CD8-positive, alpha-beta memory T cell (primary cell): ENCODE measurements at regions not wholly inside any gene's neighbourhood (a gene's known extent, or its start where the extent isn't known, plus 50 kb on each side); places are given as distances from the start of the nearest gene placed in this dataset.
"Not testable (repeated sequence)": the region's sequence is repeated elsewhere in the genome, so short reads cannot be mapped to it uniquely, and the experiment has no call there.

Experiments used
- CTCF ChIA-PET: fragments of 350-600 bp; sonication (Branson Sonifier 250); formaldehyde crosslinking; loops from one replicate; lab custom pipeline; 2021; ENCODE audit warnings: antibody characterized with exemption; lab: Charles Lee
- POLR2A ChIA-PET: fragments of 350-600 bp; sonication (Branson Sonifier 250); formaldehyde crosslinking; loops from one replicate; lab custom pipeline; 2021; ENCODE audit warnings: antibody characterized with exemption; lab: Charles Lee
- DNase-seq, 5 donors: peaks; one replicate each; pipeline versions ENCODE4 v3.0.0 to v3.0.0-alpha.2; 2020 to 2022; ENCODE audit warnings: mixed read lengths in 1 of 5
- H3K27ac ChIP-seq: one replicate; pipeline ENCODE4 v1.7.0; 2013; ENCODE audit warnings: low read depth, mild to moderate bottlenecking, low read length, moderate library complexity
- H3K27me3 ChIP-seq: 2 replicates; pipeline ENCODE4 v1.7.0; 2013; ENCODE audit warnings: low read length, mild to moderate bottlenecking; ENCODE audit not compliant: insufficient read depth, poor library complexity, severe bottlenecking
- H3K36me3 ChIP-seq: 2 replicates; pipeline ENCODE4 v1.7.0; 2013; ENCODE audit warnings: mild to moderate bottlenecking, low read length, moderate library complexity; ENCODE audit not compliant: insufficient read depth
- H3K4me1 ChIP-seq: 2 replicates; pipeline ENCODE4 v1.7.0; 2013; ENCODE audit warnings: mild to moderate bottlenecking, low read length, moderate library complexity; ENCODE audit not compliant: insufficient read depth
- H3K4me3 ChIP-seq: 2 replicates; pipeline ENCODE4 v1.7.0; 2013; ENCODE audit warnings: mild to moderate bottlenecking, low read length
- H3K9me3 ChIP-seq: 2 replicates; pipeline ENCODE4 v1.7.0; 2013; ENCODE audit warnings: mild to moderate bottlenecking, low read length
- H3K27ac Mint-ChIP-seq, 8 donors: one replicate each; pipeline ENCODE4 v1.8.0; 2020 to 2021; ENCODE audit warnings: mixed read lengths in 8 of 8, mild to moderate bottlenecking in 6 of 8, inconsistent platforms in 3 of 8, moderate library complexity in 3 of 8
- H3K27me3 Mint-ChIP-seq, 2 donors: one replicate each; pipeline ENCODE4 v1.8.0; 2020 to 2021; ENCODE audit warnings: mixed read lengths in 2 of 2, mild to moderate bottlenecking in 1 of 2, moderate library complexity in 1 of 2
- H3K36me3 Mint-ChIP-seq, 3 donors: one replicate each; pipeline ENCODE4 v1.8.0; 2020 to 2021; ENCODE audit warnings: mixed read lengths in 3 of 3, inconsistent platforms in 1 of 3, mild to moderate bottlenecking in 1 of 3
- H3K4me1 Mint-ChIP-seq, 3 donors: one replicate each; pipeline ENCODE4 v1.8.0; 2020 to 2021; ENCODE audit warnings: mixed read lengths in 3 of 3, inconsistent platforms in 1 of 3, mild to moderate bottlenecking in 1 of 3
- H3K4me3 Mint-ChIP-seq, 7 donors: one replicate each; pipeline ENCODE4 v1.8.0; 2020 to 2021; ENCODE audit warnings: mixed read lengths in 7 of 7, mild to moderate bottlenecking in 6 of 7, moderate library complexity in 4 of 7, inconsistent platforms in 2 of 7
- H3K9me3 Mint-ChIP-seq, 5 donors: one replicate each; pipeline ENCODE4 v1.8.0; 2020 to 2022; ENCODE audit warnings: mixed read lengths in 5 of 5, mild to moderate bottlenecking in 3 of 5, moderate library complexity in 2 of 5, inconsistent platforms in 1 of 5

DNA sequence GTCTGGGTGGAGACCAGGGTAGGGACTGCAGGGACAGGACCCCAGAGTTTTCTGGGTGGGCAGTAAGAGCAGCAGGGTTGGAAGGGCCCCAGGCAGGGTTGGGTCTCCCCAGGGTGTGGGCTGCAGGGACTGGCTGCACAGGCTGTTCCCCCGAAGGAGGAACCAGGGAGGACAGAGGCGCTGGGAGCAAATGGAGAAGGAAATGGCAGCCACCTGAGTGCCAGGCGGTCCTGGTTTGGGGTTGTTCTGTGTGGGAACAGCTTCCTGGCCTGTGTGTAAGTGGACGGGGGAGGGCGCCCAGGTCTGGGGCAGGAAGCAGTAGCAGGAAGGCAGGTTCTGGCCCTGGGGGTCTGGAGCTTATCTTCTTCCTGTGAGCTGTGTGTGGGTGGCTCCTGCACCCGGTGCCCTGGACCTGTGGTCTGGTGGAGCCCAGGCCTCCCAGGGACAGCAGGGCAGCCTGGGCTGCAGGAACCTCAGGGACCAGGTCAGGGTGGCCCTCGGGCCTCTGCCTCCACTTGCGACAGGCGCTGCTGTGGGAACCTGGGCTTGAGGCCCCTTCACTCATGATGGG, 372.8 kb downstream of the TMEM121 start:
- no peaks in the 10 kb centered on the region for H3K9me3 Mint-ChIP-seq
- no peak overlapping the region for H3K4me3 Mint-ChIP-seq
- H3K4me1 Mint-ChIP-seq: peaks cover 0 to 12% (median 7%) of the 10 kb centered on the region in 3 donors
- no peaks in the 10 kb centered on the region for H3K27me3 ChIP-seq
- H3K4me1 ChIP-seq: no peaks in the 10 kb centered on the region
- H3K27ac ChIP-seq: no peak overlapping the region
- H3K36me3 Mint-ChIP-seq: no peaks in the 10 kb centered on the region
- ChIA-PET POLR2A (no interaction called here), CTCF (no interaction called here)
- no peak overlapping the region for H3K4me3 ChIP-seq
- peaks cover 0 to 2% of the 10 kb centered on the region in 2 donors for H3K27me3 Mint-ChIP-seq
- no peaks in the 10 kb centered on the region for H3K9me3 ChIP-seq
- peak overlapping the region in 1 of 8 donors; percentile 14 for H3K27ac Mint-ChIP-seq
- H3K36me3 ChIP-seq: no peaks in the 10 kb centered on the region
- DNase-seq: peak in 1 of 5 donors; percentile 8

DNA sequence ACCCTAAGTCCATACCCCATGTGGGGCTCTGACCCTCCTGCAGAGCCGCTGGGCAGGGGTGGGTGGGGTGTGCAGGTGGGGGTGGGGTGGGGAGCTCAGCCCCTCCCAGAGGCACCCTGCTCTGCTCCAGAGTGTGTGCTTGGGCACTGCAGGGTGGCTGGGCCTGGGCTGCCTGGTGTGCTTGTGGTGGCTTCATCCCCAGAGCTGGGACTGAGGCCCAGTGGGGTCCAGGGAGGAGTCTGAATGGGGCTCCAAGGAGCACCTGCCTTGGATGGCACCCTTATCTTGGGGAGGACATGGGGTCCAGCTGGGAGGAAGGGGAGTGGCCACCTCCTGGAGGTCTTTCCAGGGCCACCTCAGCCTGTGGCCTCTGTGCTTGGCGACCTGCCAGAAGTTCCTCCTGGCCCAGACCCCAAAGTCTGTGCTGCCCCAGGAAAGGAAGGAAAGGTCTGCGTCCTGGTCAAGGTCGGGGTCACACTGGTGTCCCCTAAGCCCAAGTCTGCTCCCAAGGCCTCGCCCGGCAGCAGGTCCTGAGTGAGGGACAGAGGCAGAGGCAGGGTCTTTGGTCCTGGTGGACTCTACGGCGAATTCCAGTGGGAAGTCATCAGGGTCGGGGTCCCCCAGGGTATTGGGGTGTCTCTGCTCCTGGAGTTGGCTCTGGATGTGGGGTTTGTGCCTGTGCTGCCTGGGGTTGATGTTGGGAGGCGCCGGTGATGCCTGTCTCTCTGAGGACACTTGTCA, 373.4 kb downstream of the TMEM121 start:
- peak in 1 of 5 donors; percentile 36 for DNase-seq
- H3K36me3 ChIP-seq: no peaks in the 10 kb centered on the region
- H3K4me3 ChIP-seq: no peak overlapping the region
- H3K27me3 ChIP-seq: no peaks in the 10 kb centered on the region
- Mint-ChIP-seq H3K27ac (no peak overlapping the region), H3K36me3 (no peaks in the 10 kb centered on the region), H3K4me1 (peaks cover 0 to 12% (median 7%) of the 10 kb centered on the region in 3 donors), H3K9me3 (no peaks in the 10 kb centered on the region), H3K4me3 (no peak overlapping the region), H3K27me3 (peaks cover 0 to 2% of the 10 kb centered on the region in 2 donors)
- no peak overlapping the region for H3K27ac ChIP-seq
- H3K4me1 ChIP-seq: no peaks in the 10 kb centered on the region
- POLR2A ChIA-PET: no interaction called here
- H3K9me3 ChIP-seq: no peaks in the 10 kb centered on the region
- CTCF ChIA-PET: no interaction called here

DNA sequence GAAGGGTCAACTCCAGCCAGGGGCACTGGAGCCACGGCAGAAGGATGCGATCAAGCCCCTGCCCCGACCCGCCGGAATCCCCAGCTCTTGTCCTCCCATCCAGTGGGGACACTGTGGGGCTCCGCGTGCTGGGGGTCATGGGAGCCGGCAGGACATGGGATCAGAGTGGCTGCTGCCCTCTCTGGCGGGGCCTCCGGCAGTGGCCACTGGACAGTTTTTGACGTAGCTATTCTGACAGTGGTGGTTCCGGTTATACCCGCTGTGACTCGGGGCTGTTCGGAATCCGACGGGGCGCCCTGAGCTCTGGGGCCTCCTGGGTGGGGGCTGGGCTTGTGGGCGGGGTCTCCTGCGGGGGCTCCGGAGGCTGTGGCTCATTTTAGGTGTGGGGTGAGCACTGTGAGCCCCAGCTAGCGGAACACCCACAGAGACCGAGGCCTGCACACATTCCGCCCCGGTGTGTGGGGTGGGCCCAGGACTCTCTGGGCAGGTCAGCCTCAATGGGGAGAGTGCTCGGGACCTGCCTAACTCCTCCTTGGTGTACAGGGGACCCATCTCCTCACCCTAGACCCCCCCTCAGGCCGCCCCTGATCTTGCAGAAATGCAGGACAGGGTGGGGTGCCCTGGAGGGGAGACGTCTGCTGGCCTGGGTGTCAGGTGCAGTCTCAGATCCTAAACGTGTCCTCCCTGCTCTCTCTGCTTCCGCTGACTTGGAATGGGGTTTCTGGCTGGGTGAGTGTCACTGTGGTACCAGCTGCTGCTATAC, 374.2 kb downstream of the TMEM121 start:
- H3K9me3 ChIP-seq: no peaks in the 10 kb centered on the region

DNA sequence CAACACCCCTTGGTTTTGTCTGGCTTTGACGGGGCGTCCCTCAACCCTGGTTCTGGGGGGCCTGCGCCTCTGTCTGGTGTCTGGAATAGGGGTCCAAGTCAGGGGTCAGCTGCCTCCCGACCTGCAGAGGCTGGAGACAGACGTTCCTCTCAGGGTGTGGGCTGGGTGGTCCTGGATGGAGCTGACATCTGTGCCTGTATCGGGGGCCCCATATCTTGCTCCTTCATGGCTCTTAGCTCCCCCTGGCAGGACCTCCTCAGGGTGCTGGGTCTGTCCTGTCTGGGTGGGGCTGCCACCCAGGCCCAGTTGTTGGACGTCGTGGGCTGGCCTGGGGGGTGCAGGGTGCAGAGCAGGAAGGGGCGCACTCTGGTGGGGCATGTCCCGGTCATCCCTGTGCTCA, 374.8 kb downstream of the TMEM121 start:
- Histone ChIP-seq H3K27me3 (no peaks in the 10 kb centered on the region), H3K36me3 (no peaks in the 10 kb centered on the region), H3K4me3 (no peak overlapping the region), H3K9me3 (no peaks in the 10 kb centered on the region), H3K27ac (no peak overlapping the region), H3K4me1 (no peaks in the 10 kb centered on the region)
- no peaks in the 10 kb centered on the region for H3K9me3 Mint-ChIP-seq
- peaks cover 2 to 3% of the 10 kb centered on the region in 2 donors for H3K27me3 Mint-ChIP-seq
- ChIA-PET CTCF (no interaction called here), POLR2A (no interaction called here)
- H3K36me3 Mint-ChIP-seq: no peaks in the 10 kb centered on the region
- peaks cover 0 to 12% (median 7%) of the 10 kb centered on the region in 3 donors for H3K4me1 Mint-ChIP-seq
- H3K27ac Mint-ChIP-seq: no peak overlapping the region
- no peak overlapping the region for H3K4me3 Mint-ChIP-seq
- no peak for DNase-seq

More for the DNA sequence above, 374.2 kb downstream of the TMEM121 start:
- Mint-ChIP-seq H3K9me3 (no peaks in the 10 kb centered on the region), H3K4me1 (peaks cover 0 to 12% (median 7%) of the 10 kb centered on the region in 3 donors), H3K4me3 (no peak overlapping the region), H3K27ac (no peak overlapping the region), H3K27me3 (peaks cover 0 to 2% of the 10 kb centered on the region in 2 donors), H3K36me3 (no peaks in the 10 kb centered on the region)
- Histone ChIP-seq H3K4me1 (no peaks in the 10 kb centered on the region), H3K36me3 (no peaks in the 10 kb centered on the region), H3K27ac (no peak overlapping the region), H3K4me3 (no peak overlapping the region), H3K27me3 (no peaks in the 10 kb centered on the region)
- CTCF ChIA-PET: no interaction called here
- DNase-seq: no peak
- POLR2A ChIA-PET: no interaction called here

DNA sequence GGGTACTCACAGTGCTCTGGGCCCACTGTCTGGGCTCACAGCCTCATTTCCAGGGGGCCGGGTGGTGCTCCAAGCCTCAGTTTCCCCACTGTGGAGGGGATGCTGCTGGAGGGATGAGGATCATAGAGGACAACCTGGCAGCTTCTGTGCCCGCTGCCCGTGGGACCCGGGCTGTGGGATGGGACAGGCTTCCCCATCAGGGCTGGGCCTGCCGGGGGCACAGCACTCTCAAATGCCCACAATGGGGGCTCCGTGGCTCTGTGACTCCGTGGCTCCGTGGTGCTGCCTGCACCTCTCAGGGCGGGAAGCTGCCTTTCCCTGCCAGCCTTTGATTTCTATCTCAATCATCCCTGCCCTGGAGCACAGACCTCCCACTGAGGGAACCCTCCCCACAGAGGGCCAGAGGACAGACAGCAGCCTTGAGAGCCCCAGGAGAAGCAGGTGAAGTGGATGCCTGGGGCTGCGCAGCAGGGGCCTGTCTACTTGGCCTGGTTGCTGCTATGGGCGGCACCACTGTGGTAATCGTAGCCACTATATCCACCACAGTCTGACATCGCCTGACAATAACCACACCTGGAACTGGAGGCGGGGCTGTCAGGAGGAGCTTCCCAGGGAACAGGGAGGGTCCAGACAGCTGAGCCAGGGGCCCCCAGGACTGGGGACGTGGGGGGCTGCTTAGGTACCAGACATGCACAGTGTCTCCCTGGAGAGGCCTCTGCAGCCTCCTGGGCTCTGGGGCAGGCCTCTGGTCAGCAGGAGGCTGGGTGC, 375.9 kb downstream of the TMEM121 start:
- POLR2A ChIA-PET: no interaction called here
- H3K4me3 ChIP-seq: no peak overlapping the region
- no peak overlapping the region for H3K27ac ChIP-seq
- Mint-ChIP-seq H3K27ac (peak overlapping the region in 1 of 8 donors; percentile 50), H3K4me3 (no peak overlapping the region), H3K9me3 (no peaks in the 10 kb centered on the region), H3K4me1 (peaks cover 0 to 2% (median 0%) of the 10 kb centered on the region in 3 donors), H3K27me3 (peaks cover 3 to 4% of the 10 kb centered on the region in 2 donors), H3K36me3 (no peaks in the 10 kb centered on the region)
- H3K9me3 ChIP-seq: no peaks in the 10 kb centered on the region
- no peaks in the 10 kb centered on the region for H3K4me1 ChIP-seq
- DNase-seq: no peak
- H3K27me3 ChIP-seq: no peaks in the 10 kb centered on the region
- no peaks in the 10 kb centered on the region for H3K36me3 ChIP-seq
- CTCF ChIA-PET: no interaction called here

DNA sequence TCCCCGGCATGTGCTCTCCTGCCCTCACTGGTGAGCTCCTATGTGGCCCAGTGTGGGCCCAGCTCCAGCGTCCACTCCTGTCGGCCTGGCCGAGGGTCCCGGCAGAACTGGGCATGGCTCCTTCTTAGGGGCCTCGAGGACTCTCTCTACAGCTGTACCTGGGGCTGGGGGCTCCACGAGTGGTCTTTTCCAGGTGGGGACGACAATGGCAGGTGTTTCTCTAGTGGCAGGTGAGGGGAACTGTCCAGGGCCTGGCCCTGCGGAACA, 376.4 kb downstream of the TMEM121 start:
- H3K36me3 ChIP-seq, H3K27ac ChIP-seq, DNase-seq, H3K27ac Mint-ChIP-seq, POLR2A ChIA-PET, H3K36me3 Mint-ChIP-seq, H3K9me3 ChIP-seq, H3K4me3 ChIP-seq, H3K4me1 ChIP-seq, H3K4me3 Mint-ChIP-seq, H3K27me3 Mint-ChIP-seq, H3K9me3 Mint-ChIP-seq, H3K27me3 ChIP-seq, CTCF ChIA-PET, H3K4me1 Mint-ChIP-seq: not testable (repeated sequence)

DNA sequence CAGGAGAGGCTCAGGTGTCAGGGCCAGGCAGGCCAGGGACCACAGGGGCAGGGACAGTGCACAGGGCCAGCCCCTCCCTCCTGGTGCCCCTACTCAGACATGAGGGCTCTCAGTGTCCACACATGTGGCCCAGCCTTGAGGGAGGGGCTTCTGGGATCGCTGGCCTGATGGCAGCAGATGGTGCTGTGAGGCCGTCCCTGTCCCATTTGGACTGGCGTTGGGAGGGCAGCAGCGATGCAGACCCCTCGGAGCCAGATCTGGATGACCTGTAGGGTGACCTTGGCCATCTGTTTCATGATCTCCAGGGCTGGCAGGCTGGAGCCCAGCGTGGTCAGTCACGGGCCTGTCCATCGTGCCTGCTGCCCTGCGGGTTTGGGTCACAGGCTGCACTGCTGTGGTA, 377.6 kb downstream of the TMEM121 start:
- no peaks in the 10 kb centered on the region for H3K4me1 ChIP-seq
- no peak overlapping the region for H3K4me3 Mint-ChIP-seq
- H3K27me3 Mint-ChIP-seq: peaks cover 3 to 4% of the 10 kb centered on the region in 2 donors
- H3K36me3 ChIP-seq: no peaks in the 10 kb centered on the region
- H3K9me3 Mint-ChIP-seq: no peaks in the 10 kb centered on the region
- no peak overlapping the region for H3K27ac ChIP-seq
- no peaks in the 10 kb centered on the region for H3K36me3 Mint-ChIP-seq
- ChIA-PET CTCF (no interaction called here), POLR2A (no interaction called here)
- no peak overlapping the region for H3K4me3 ChIP-seq
- DNase-seq: no peak
- H3K27me3 ChIP-seq: no peaks in the 10 kb centered on the region
- peak overlapping the region in 1 of 8 donors; percentile 26 for H3K27ac Mint-ChIP-seq
- no peaks in the 10 kb centered on the region for H3K9me3 ChIP-seq
- H3K4me1 Mint-ChIP-seq: peaks cover 0 to 4% (median 0%) of the 10 kb centered on the region in 3 donors

DNA sequence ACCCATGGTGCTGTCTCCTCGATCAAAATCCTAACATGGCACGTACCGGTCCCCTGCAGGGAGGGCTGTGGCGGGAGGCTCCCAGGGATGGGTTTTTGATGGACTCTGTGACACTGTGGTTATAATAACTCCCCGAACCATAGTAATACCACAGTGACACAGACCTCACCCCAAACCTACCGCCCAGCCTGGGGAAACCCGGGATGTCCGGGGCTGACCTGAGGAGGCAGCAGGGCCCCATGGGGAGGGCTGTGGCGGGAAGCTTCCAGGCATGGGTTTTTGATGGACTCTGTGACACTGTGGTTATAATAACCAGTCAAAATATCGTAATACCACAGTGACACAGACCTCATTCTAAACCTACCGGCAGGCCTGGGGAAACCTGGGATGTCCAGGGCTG, 378.0 kb downstream of the TMEM121 start:
- DNase-seq: no peak
- Histone ChIP-seq H3K36me3 (no peaks in the 10 kb centered on the region), H3K4me1 (no peaks in the 10 kb centered on the region), H3K4me3 (no peak overlapping the region), H3K9me3 (no peaks in the 10 kb centered on the region), H3K27ac (no peak overlapping the region), H3K27me3 (no peaks in the 10 kb centered on the region)
- no peaks in the 10 kb centered on the region for H3K9me3 Mint-ChIP-seq
- H3K4me1 Mint-ChIP-seq: peaks cover 0 to 4% (median 0%) of the 10 kb centered on the region in 3 donors
- no peak overlapping the region for H3K27ac Mint-ChIP-seq
- CTCF ChIA-PET: no interaction called here
- POLR2A ChIA-PET: no interaction called here
- H3K4me3 Mint-ChIP-seq: no peak overlapping the region
- no peaks in the 10 kb centered on the region for H3K36me3 Mint-ChIP-seq
- H3K27me3 Mint-ChIP-seq: peaks cover 3 to 4% of the 10 kb centered on the region in 2 donors
